NCI-H1105 (cell line): ENCODE measurements at regions not wholly inside any gene's neighbourhood (a gene's known extent, or its start where the extent isn't known, plus 50 kb on each side); places are given as distances from the start of the nearest gene placed in this dataset.

Source experiments
- DNase-seq: peaks from one replicate; lab custom pipeline; 2025; lab: John Stamatoyannopoulos, UW

DNA sequence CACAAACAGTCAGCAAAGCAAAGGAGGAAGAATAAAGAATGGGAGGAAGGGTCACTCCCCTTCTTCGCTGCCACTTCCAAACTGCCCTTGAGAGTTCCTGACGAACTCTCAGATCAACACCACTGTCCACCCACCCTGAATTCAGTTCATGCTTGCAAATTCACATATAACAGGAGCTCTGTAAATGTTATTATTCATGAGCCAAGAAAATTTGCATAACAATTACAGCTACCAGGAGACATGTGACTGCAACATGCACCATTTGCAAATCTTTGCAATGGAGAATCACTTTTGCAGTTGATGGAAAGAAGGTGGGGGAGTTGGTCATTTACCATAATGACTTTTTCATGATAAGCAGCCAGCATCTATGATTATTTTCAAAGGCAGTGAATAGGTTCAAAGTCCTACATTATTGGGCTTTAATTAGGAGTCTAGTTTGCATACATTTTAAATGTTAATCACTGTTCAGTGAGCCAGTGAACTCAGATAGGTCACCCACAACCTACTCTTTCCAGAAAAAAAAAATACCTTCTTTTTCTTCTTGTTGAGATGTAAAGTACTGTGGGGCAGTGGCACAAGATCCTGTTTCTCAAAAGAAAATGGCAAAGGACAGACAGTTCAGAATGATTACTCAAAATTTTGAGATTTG is 149.7 kb downstream of the CAAP1 start:
- no peak for DNase-seq

DNA sequence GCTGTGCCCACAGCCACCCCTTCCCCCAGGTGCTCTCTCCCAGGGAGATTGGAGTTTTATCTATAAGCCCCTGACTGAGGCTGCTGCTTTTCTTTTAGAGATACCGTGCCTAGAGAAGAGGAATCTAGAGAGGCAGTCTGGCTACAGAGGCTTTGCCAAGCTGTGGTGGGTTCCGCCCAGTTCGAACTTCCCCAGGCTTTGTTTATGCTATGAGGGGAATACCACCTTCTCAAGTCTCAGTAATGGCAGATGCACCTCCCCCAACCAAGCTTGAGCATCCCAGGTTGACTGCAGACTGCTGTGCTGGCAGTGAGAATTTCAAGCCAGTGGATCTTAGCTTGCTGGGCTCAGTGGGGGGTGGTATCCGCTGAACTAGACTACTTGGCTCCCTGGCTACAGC is 157.4 kb downstream of the CAAP1 start:
- no peak for DNase-seq

DNA sequence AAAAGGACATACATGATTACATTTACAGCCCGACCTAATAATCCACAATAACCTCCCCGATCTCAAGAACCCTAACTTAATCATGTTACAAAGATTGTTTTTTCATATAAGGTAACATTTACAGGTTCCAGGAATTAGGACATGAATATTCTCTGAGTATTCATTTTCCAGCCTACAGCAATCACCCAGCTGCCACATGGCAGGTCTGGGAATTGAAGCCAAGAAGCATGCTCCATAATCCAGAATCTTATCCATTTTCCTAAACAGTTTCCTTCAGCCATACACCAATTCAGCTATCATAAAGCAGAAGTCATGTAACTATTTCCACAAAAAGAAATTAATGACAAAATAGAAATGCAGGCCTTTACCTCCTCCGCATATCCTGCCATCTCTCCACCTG is 163.4 kb downstream of the CAAP1 start:
- no peak for DNase-seq

DNA sequence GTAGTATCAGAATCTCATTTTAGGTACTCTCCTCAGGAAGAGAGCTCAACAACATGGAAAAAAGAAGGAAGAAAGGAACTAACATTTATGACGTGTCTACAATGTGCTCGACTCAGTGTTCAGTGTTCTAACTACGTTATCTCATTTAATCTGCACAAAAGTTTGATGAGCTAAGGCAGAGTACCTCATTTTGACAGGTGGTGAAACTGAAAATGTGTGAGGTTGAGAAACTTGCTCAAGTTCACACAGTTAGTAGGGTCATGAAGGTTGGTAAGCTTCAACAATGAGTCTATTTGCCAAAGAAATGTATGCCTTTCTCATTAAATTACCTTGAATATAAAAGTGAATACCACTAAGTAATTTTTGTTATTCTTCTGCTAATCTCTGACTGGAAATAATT is 165.1 kb downstream of the CAAP1 start:
- no peak for DNase-seq

DNA sequence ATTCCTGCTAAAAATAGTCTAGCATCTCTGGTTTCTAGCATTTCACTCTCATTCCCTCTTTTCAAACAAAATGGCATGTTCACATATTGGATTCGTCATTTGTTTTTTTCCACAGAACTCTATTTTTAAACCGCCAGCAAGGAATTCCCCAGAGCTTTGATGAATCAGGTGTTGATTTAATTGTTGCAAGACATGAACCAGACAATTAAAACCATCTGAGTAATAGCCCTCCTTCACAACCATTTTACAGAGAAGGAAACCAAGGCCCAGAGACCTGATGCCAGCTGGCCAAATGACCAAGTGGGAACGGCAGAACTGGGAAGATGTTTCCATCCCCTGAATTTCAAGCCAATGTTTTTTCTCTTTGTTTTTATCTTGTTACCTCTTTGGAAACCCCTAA is 167.0 kb downstream of the CAAP1 start:
- DNase-seq = no peak

DNA sequence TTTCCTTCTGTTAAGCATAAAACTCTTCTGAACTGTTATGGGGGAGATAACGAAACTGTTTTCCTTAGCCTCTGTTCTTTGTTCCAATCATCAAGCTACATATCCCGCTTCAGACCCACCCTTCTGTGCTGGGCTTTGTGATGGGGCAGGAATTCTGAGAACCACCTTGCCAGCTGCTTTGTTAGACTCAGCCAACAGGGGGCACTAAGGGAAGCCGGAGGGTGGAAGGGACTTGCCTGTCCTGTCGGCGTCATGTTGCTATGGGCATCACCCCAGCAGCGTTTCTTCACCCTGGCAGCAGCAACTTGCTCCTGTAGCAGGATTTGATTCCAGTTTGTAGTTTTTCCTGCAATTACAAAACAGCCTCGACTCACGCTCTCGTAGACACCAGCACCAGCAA is 169.1 kb downstream of the CAAP1 start:
- DNase-seq = no peak

DNA sequence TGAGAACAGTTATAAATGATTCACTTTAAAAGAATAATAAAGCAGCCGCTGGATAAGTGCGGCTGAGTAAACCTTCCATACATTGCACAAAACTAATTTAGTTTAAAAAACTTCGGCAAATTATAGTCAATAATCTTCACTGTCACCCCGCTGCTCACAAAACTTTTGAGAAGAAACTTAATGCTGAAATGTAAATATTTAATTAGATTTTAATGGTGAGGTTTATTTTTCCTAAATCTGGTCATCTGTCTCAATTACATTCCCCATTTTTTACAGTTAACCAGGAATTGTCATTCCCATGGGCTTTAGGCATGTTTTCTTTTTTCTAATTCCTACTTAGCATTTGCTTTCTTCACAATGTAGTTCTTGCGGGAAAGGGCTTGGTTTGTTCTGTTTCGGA is 169.8 kb downstream of the CAAP1 start:
- DNase-seq = no peak

DNA sequence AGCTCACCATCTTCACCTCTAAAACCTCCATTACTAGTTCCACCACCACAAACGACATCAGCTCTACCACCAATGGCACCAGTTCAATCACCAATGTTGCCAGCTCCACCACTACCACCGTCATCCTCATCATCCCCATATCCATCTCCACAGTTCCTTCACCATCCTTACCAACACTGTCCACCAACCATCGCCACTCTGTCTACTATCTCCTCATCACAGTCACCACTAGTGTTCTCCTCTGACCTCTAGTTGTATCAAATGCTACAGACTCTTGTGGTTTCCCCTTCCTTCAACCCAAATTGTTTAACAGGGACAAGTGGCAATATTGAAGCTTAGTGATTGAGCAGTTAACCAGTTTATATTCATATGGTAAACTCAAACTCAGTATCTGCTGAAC is 182.6 kb downstream of the CAAP1 start:
- no peak for DNase-seq

DNA sequence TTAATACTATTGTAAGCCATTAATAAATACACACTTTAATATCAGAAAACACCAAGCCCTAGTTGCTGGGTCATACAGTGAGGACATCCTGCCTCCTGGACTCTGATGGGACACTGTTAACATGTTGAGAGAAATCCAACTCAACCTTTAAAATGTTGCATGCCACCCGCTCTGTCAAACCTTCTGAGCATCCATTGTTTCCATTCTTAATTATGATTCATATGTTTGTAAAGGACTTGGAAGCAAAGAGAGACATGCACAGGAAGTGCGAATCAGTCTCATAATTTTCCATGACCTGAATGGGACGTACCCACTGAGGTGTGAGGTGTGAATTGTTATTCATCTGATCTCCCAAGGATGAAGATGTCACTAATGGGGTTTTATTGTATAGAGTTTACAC is 186.4 kb downstream of the CAAP1 start:
- DNase-seq = no peak

DNA sequence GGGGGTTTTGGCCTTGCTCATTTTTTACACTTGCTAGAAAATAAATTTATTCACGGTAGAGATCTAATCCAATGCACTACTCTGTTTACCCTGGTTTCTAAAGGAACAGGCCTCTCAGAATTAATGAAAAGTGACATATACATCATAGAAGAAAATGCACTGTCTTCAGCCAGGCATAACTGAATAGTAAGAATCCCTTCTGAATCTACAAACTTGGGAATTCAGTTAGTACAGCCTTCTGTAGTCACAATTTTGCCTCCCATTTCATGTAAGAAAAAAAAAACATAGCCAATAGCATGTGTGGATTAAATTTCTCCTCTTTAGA is 197.3 kb downstream of the CAAP1 start:
- DNase-seq = no peak

DNA sequence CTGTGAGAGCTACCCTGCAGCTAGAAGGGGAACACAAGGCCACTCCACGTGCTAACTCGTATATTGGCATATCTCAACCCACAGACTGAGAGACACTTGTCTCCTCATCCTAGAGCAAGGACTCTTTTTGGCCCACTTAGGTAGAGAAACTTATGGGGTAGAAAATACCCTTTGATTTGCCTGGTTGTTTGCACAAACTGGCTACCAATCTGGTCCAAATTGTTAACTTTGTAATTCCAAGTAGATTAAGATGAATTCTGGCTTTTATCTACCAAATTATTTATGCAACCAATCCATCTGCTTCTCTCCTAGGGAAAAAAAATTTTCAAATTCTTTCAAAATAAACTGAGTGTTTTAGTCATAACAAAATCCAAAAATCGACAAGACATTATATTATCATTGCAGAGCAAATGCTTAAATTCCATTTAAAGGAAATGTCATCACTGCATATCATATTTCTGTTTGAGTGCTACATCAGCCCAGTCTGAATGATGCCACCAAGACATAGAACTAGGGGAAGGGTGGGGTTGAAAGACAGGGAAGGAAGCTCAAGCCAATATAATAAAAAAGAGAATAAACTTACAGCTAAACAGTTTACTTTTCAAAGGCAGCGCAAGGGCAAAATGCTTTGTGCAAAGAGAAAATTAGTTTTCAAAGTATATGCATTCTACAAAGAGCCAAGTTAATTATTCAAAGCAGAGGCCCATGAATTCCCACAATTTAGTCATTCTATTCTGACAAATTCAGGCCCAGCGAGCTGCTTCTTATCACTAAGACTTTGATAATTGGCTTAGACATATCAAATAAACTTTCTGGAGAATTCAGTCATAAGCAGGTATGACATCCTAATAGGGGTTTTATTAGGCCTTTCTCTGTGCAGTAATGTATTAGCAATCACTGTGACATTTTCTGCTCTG is 198.0 kb downstream of the CAAP1 start:
- no peak for DNase-seq

DNA sequence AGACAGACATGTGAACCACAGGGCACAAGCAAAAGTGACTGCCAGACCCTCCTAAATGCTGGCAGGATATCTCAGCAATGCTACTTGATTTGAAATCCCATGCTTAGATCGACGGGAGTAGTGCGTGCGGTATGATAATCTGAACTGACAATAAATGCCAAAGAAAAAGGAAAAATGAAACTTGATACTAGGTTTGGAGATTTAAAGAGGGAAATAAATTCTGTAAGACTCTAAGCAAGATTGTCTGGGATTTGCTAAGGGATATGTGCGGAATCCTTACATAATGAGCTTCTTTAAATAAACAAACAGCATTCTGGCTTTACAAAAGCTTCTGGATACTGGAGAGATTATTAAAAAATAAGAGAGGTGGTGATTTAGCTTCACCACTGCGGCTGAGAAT is 203.6 kb downstream of the CAAP1 start:
- DNase-seq = no peak

DNA sequence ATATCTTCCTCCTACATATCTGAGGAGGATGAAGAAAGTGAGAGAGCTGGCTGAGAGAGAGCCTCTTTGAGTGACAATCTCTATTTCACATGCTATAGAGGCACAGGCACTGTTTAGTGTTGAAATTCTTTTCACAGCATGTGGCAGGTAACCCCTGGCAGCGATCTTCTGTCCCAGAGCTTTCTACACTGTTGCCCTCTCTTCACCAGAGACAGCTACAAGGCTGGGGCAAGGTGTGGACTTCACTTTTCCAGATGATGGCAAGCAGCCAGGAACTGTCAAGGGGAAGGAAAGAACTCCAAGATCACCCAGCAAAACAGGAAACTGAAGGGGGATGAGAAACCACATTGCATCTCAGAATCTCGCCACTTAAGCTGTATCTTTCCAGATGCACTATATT is 205.2 kb downstream of the CAAP1 start:
- DNase-seq = no peak

DNA sequence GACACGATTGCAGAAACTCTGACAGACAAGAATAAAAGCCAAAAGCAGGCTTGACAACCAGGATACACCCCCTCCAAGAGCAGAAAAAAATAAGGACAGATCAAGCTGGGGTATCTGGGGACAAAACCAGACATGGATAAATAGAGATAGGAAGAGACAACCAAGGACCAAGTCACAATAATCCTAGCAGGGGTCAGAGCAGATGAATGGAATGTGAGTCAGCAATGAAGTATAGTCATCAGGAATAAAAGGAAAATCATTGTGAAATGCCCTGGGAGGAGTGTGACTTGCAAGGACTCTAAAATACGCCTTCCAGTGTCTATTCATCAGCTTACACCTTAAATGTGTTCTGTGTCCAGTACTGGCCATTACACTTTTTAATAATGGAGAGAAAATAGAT is 206.8 kb downstream of the CAAP1 start:
- no peak for DNase-seq

DNA sequence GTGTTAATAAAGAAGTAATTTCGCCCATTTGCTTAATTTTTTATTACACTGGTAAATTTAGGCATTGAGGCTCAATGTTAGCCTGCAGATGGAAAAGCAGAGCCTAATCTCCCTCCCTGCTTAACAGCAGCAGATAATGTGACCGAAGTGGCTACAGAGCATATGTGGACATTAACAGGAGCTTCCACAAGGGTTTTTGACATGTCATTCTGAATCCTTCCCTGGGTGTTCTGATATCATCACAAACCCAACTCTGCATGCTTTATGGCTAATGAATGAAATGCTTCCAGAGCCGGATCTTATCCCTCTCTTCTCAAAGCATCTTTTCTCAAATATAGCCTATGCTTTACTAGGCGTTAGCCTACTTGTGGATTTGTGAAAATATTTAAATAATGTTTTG is 208.6 kb downstream of the CAAP1 start:
- DNase-seq = no peak

DNA sequence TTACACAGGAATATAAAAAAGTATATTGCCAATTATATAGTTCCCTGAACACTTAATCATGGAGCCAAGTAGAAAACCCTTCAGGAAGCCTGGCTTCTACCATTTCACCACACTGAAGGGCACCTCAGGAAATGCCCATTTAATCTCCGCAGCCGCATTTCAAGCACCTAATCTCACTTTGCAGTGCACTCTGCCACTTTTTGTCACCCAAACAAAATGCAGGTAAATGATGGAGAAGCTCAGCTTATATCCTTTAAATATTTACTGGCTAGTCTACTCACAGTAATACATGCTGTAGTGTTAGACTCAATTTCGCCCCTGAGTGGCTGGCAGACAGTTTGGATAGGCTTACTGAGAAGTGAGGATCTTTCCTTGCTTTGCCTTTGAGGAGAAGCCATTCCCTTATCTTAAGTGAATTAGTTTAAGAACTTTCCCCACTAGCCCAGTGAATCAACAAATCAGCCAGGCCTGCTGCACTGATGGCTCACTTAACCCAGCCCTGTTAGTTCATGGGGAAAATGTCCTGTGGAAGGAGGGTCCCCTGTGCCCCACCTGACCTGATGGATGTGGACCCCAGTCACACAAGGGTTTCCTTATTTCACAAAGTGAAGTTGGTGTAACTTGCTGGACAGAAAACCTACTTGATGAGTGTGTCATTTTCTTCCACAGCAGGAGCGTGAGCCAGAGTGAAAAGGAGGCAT is 209.7 kb downstream of the CAAP1 start:
- no peak for DNase-seq

DNA sequence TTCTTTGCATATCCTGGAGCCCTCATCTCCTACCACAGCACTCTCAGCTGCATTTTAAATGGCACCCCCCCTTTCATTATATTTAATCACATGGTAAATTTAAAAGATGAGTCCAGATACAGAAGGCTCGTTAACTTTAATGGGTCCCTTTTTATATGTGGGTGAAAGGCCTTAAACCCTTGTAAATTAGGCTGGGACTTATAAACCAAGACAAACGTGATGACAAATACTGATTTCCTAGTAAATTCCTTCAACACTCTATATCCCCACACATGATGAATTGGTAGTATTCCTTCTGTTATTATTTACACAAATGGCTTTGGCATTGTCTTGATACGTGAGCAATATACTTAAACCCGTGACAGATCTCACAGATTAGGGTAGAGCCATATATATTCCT is 210.6 kb downstream of the CAAP1 start:
- DNase-seq = no peak

DNA sequence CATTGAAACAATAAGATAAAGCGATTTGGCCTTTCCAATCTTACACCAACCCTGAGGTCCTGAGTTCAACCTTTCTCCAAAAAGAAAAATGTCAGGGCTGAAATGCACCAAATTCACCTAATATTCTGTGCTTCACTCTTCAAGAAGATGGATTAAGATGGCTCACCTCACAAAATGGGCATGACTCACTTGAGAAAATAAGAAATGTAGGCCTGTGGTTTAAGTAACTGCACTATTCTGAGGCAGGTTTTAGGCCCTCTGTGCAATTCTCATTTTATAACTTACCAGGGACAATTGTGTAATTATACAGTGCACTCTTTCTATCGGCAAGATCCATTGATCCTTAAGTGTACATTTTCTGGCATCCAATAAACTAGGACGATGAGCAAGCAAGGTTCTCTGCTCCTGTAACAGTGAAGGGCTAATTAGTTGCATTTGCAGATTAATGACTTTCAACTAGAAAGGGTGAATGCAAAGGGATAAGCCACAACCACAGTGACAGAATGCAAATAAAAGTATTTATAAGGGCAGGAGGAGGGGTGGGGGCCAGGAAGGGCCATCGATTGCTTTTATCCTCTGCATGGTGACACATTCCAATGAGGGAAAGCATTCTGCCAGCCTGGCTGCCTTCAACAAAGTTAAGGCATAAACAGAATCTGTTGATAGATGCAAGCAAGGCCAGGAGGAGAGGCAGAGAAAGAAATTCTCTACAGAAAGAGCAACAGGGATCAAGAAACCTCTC is 214.5 kb downstream of the CAAP1 start:
- DNase-seq = no peak

DNA sequence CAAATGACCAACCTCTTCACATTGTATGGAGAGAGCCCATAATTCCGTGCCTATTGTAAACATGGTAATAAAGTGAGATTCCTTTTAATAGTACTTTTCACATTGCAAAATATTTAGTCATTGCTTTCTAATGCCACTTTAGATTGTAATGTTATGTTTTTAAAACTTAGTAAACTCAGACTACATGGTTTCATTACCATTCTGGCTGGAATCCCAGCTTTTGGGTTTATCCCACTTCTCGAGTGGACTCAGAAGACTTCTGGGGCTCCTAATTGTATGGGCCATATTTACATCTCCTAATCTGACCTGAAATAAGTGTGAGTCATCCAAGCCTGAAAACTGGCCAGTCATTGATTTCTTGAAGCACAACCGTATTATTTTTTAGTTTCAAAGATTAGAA is 217.6 kb downstream of the CAAP1 start:
- DNase-seq = no peak

DNA sequence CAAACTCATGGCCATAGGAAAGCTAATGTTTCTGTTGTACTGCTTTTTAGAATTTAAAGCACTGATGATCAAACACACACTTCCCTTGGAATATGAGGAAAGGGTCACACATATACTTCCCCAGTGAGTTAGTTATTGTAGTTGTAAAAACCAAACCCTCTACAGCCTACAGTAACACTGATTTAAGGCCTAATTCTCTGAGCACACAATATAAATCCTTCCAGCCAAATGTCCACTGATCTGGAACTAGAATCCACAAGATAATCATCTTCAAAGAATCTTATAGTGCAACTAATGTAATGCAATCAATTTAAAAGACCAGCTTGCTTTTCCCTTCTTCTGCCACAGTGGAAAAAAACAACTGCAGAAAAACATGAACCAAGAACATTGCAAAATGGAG is 219.3 kb downstream of the CAAP1 start:
- no peak for DNase-seq

DNA sequence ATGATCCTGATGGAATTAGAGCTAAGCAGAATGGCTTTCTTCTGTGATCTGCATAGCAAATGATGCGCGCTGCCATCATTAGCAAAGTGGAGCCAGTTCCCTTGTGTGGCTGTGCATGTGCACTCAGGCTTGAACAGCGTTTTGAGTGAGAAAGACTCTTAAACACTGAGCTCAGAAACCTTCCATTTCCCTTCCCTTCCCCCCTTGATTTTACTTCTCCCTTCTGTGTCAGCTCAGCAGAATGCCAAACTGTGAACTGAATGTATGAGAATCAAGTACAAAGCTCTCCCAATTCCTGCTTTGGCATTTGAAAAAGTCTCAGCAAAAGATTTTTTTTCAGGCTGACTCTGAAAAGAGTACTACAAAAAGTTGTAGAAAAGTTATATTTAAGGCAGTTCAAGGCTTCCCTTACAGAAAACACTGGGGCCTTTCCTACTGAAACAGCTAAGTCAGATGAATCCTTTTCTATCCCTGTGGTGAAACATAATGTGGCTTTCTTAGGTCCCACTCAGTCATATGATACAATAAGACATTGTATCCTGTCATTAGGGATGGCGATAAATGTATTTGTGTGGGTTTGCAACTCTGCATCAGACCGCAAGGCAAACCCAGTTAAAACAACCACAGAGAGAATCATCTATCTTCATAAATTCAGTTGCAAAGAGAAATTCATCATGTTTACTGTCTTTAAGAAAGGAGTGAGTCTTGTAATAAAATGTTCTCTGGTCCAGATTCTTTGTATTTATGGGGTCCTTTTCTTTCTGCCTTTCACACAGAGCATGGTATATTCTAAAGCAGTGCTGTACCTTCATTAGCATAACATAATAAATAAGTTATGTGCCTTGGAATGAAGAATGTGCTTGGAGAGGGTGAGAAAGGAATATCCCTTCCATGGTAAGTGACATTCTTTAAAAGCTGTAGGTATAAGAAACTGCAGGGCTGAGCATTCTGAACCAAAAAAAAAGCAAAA is 222.6 kb downstream of the CAAP1 start:
- no peak for DNase-seq
